Brain microvascular endothelial cell (primary cell): ENCODE measurements at regions not wholly inside any gene's neighbourhood (a gene's known extent, or its start where the extent isn't known, plus 50 kb on each side); places are given as distances from the start of the nearest gene placed in this dataset.

Experiments
- DNase-seq: peaks from one replicate; pipeline ENCODE4 v3.0.0-alpha.2; 2020
- H3K27ac ChIP-seq: fragments of 250-450 bp; sonication (Bioruptor Pico); 2 replicates; pipeline ENCODE4 v1.5.1; 2020; ENCODE audit warnings: mild to moderate bottlenecking, moderate library complexity
- H3K27me3 ChIP-seq: fragments of 250-450 bp; sonication (Bioruptor Pico); replicated peaks from 2 replicates; pipeline ENCODE4 v1.5.1; 2020; ENCODE audit warnings: mild to moderate bottlenecking
- H3K36me3 ChIP-seq: fragments of 250-450 bp; sonication (Bioruptor Pico); replicated peaks from 2 replicates; pipeline ENCODE4 v1.5.1; 2020; ENCODE audit warnings: mild to moderate bottlenecking
- H3K4me3 ChIP-seq: 2 replicates; pipeline ENCODE4 v1.5.1; 2011; ENCODE audit warnings: low read depth, mild to moderate bottlenecking, control low read depth, low read length, moderate library complexity
- in situ Hi-C: cut with HindIII; loops from 2 replicates; pipeline ENCODE4 v1.10.0; 2017; ENCODE audit warnings: low sequenced_read_pairs, low pct_ligation_motif_present
- TF ChIP-seq, protein P1 (sequence below): IDR thresholded peaks from 2 replicates; pipeline ENCODE4 v1.5.1; 2011; ENCODE audit warnings: low read depth, mild to moderate bottlenecking, moderate library complexity, low read length, control low read depth, inconsistent platforms; ENCODE audit errors: missing control alignments

DNA sequence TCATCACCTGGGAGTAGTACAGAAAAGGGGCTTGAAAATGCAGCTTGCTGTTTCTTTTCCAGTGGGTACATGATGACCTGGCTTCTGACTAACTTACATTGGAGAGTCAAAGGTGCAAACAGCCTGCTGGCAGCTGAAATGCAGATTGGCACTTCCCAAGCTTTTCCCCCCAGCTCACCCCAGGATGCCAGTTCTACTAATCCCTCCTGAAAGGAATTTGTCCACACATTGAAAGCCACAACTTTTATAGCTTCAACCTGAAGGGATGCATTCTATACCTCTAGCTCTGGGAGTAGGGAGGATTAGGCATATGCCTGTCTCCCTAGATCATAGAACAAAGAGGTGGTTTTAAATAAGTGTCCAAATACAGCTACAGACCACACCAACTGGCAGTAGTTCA, 281.7 kb downstream of the EFHB start:
- TF ChIP-seq, protein P1, sequence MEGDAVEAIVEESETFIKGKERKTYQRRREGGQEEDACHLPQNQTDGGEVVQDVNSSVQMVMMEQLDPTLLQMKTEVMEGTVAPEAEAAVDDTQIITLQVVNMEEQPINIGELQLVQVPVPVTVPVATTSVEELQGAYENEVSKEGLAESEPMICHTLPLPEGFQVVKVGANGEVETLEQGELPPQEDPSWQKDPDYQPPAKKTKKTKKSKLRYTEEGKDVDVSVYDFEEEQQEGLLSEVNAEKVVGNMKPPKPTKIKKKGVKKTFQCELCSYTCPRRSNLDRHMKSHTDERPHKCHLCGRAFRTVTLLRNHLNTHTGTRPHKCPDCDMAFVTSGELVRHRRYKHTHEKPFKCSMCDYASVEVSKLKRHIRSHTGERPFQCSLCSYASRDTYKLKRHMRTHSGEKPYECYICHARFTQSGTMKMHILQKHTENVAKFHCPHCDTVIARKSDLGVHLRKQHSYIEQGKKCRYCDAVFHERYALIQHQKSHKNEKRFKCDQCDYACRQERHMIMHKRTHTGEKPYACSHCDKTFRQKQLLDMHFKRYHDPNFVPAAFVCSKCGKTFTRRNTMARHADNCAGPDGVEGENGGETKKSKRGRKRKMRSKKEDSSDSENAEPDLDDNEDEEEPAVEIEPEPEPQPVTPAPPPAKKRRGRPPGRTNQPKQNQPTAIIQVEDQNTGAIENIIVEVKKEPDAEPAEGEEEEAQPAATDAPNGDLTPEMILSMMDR: no peak
- DNase-seq: no peak
- Histone ChIP-seq H3K4me3 (no peak overlapping the region), H3K27ac (no peak overlapping the region), H3K27me3 (no peaks in the 10 kb centered on the region), H3K36me3 (no peaks in the 10 kb centered on the region)
- in situ Hi-C loops: no loop called here

DNA sequence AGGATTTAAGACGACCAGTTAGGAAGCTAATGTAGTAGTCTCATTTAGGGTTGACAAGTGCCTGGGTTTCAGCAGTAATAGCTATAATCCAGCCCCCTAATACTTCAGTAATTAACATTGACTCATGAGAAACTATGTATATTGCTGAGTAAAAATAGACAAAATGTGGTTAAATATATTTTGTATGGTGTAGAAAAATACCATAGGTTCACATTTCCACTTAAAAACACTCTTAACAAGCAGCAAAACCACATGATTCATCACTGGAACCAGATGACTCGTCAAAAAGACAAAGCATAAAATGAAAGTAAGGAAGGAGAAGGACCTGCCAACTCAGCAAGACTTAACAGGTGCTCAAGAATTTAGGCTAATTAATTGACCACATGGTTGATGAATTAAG, 288.9 kb downstream of the EFHB start:
- no peak for DNase-seq
- H3K4me3 ChIP-seq: no peak overlapping the region
- in situ Hi-C loops: no loop called here
- no peaks in the 10 kb centered on the region for H3K27me3 ChIP-seq
- TF ChIP-seq, protein P1: no peak
- no peak overlapping the region for H3K27ac ChIP-seq
- no peaks in the 10 kb centered on the region for H3K36me3 ChIP-seq

DNA sequence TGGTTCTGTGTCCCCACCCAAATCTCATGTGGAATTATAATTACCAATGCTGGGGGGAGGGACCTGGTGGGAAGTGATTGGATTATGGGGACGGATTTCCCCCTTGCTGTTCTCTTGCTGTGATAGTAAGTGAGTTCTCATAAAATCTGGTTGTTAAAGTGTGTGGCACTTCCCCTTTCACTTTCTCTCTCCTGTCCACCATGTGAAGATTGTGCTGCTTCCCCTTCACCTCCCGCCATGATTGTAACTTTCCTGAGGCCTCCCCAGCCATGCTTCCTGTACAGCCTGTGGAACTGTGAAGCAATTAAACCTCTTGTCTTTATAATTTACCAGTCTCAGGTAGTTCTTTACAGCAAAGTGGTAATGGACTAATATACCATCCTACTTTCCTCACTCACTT, 289.6 kb downstream of the EFHB start:
- TF ChIP-seq, protein P1: no peak
- Histone ChIP-seq H3K4me3 (no peak overlapping the region), H3K27me3 (no peaks in the 10 kb centered on the region), H3K36me3 (no peaks in the 10 kb centered on the region), H3K27ac (no peak overlapping the region)
- no peak for DNase-seq
- in situ Hi-C loops: no loop called here

DNA sequence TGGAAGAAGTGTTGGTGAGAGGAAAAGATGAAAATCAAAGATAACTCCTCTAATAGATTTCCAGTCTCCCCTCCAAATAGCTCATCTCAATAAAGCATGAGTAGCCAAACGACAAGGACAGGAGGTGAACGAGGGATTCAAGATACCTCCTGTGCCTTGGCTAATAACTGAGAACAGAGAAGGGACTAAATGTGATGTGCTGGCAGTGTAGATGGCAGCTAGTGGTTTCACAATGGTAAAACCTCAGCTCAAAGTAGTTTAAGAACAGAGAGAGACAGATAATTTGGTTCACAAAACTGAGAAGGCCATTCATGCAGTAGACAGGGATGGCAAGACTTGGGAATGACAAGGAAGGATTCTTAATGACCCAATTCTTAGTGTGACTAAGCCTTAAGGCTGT, 292.6 kb downstream of the EFHB start:
- Histone ChIP-seq H3K4me3 (no peak overlapping the region), H3K27me3 (no peaks in the 10 kb centered on the region), H3K36me3 (no peaks in the 10 kb centered on the region), H3K27ac (no peak overlapping the region)
- no peak for DNase-seq
- in situ Hi-C loops: no loop called here
- TF ChIP-seq, protein P1: no peak

- no peaks in the 10 kb centered on the region for H3K27me3 ChIP-seq
- H3K4me3 ChIP-seq: no peak overlapping the region
- in situ Hi-C loops: no loop called here
- TF ChIP-seq, protein P1: no peak
- H3K36me3 ChIP-seq: no peaks in the 10 kb centered on the region
- DNase-seq: no peak
- H3K27ac ChIP-seq: no peak overlapping the region
Measured at GRCh38 chr3:19632099-19633074, 301.6 kb downstream of the EFHB start.
